HEK293 (cell line): ENCODE measurements at regions not wholly inside any gene's neighbourhood (a gene's known extent, or its start where the extent isn't known, plus 50 kb on each side); places are given as distances from the start of the nearest gene placed in this dataset.

Source experiments
- CTCF ChIA-PET: fragments of 350-600 bp; formaldehyde crosslinking; extraction: SDS; loops from one replicate; lab custom pipeline; 2021; ENCODE audit warnings: antibody characterized with exemption; lab: Yijun Ruan, JAX
- POLR2A ChIA-PET: fragments of 300-600 bp; formaldehyde crosslinking; extraction: SDS; loops from one replicate; lab custom pipeline; 2020; ENCODE audit warnings: antibody characterized with exemption, inconsistent platforms; lab: Yijun Ruan, JAX
- H3K27ac ChIP-seq: fragments of 200-500 bp; sonication (Bioruptor generic); 2 replicates; pipeline ENCODE4 v1.5.1; 2014; ENCODE audit warnings: low read depth, low read length, control low read depth, inconsistent platforms; ENCODE audit errors: extremely low read depth
- H3K36me3 ChIP-seq, 2 experiments: fragments of 200-500 bp in 1 of 2; sonication (Bioruptor generic) in 1 of 2; 1 replicate in 1 of 2; 2 replicates in 1 of 2; pipeline ENCODE4 v1.5.1; 2014 to 2017; ENCODE audit warnings: inconsistent platforms in 2 of 2, low read length in 2 of 2; ENCODE audit not compliant: control insufficient read depth in 2 of 2, insufficient read depth in 1 of 2
- H3K4me1 ChIP-seq: fragments of 200-500 bp; sonication (Bioruptor generic); 2 replicates; pipeline ENCODE4 v1.5.1; 2014; ENCODE audit warnings: mild to moderate bottlenecking, low read length, inconsistent platforms; ENCODE audit not compliant: control insufficient read depth, insufficient read depth
- H3K4me3 ChIP-seq: 2 replicates; pipeline ENCODE4 v1.5.1; 2011; ENCODE audit warnings: low read depth, mild to moderate bottlenecking, control low read depth, low read length, moderate library complexity
- H3K9me3 ChIP-seq: fragments of 200-500 bp; sonication (Bioruptor generic); 2 replicates; pipeline ENCODE4 v1.5.1; 2014; ENCODE audit warnings: low read depth, low read length, inconsistent platforms; ENCODE audit not compliant: control insufficient read depth, insufficient read depth
- BCL11A ChIP-seq: fragments of 450-650 bp; formaldehyde crosslinking; IDR thresholded peaks from 2 replicates; pipeline ENCODE4 v1.5.1; 2016; ENCODE audit warnings: low read depth, missing biosample characterization, missing genetic modification characterization
- IKZF3 ChIP-seq: fragments of 450-650 bp; IDR thresholded peaks from 2 replicates; pipeline ENCODE4 v1.5.0; 2018; ENCODE audit warnings: missing biosample characterization, mild to moderate bottlenecking, missing genetic modification characterization, moderate library complexity
- KLF9 ChIP-seq: fragments of 450-650 bp; formaldehyde crosslinking; IDR thresholded peaks from 2 replicates; pipeline ENCODE4 v1.5.1; 2016; ENCODE audit warnings: missing biosample characterization, missing genetic modification characterization, low read depth
- PRDM2 ChIP-seq: fragments of 450-650 bp; formaldehyde crosslinking; IDR thresholded peaks from 2 replicates; pipeline ENCODE4 v1.5.1; 2016; ENCODE audit warnings: missing biosample characterization, missing genetic modification characterization, borderline replicate concordance
- ZBTB48 ChIP-seq: fragments of 450-650 bp; formaldehyde crosslinking; IDR thresholded peaks from 2 replicates; pipeline ENCODE4 v1.5.1; 2016; ENCODE audit warnings: missing biosample characterization, missing genetic modification characterization
- ZFP69B ChIP-seq: fragments of 450-650 bp; formaldehyde crosslinking; IDR thresholded peaks from 2 replicates; pipeline ENCODE4 v1.5.1; 2016; ENCODE audit warnings: missing biosample characterization, missing genetic modification characterization
- ZNF157 ChIP-seq: fragments of 450-650 bp; formaldehyde crosslinking; IDR thresholded peaks from 2 replicates; pipeline ENCODE4 v1.5.1; 2016; ENCODE audit warnings: missing biosample characterization, missing genetic modification characterization
- ZNF202 ChIP-seq: fragments of 450-650 bp; formaldehyde crosslinking; IDR thresholded peaks from 2 replicates; pipeline ENCODE4 v1.5.1; 2016; ENCODE audit warnings: missing biosample characterization, missing genetic modification characterization, borderline replicate concordance
- ZNF248 ChIP-seq: fragments of 450-650 bp; formaldehyde crosslinking; IDR thresholded peaks from 2 replicates; pipeline ENCODE4 v1.5.1; 2017; ENCODE audit warnings: missing biosample characterization, missing genetic modification characterization
- ZNF280C ChIP-seq: fragments of 450-650 bp; formaldehyde crosslinking; IDR thresholded peaks from 2 replicates; pipeline ENCODE4 v1.5.1; 2016; ENCODE audit warnings: missing biosample characterization, missing genetic modification characterization
- ZNF302 ChIP-seq: fragments of 450-650 bp; formaldehyde crosslinking; IDR thresholded peaks from 2 replicates; pipeline ENCODE4 v1.5.1; 2016; ENCODE audit warnings: missing biosample characterization, missing genetic modification characterization, low read depth
- ZNF311 ChIP-seq: fragments of 450-650 bp; formaldehyde crosslinking; IDR thresholded peaks from 2 replicates; pipeline ENCODE4 v1.5.1; 2017; ENCODE audit warnings: missing biosample characterization, missing genetic modification characterization, borderline replicate concordance
- ZNF366 ChIP-seq: fragments of 450-650 bp; formaldehyde crosslinking; conservative IDR thresholded peaks from 2 replicates; pipeline ENCODE4 v1.5.1; 2016; ENCODE audit warnings: missing biosample characterization, missing genetic modification characterization
- ZNF394 ChIP-seq: fragments of 450-650 bp; formaldehyde crosslinking; IDR thresholded peaks from 2 replicates; pipeline ENCODE4 v1.5.1; 2016; ENCODE audit warnings: missing biosample characterization, missing genetic modification characterization, mild to moderate bottlenecking, moderate library complexity, borderline replicate concordance
- ZNF426 ChIP-seq: fragments of 450-650 bp; formaldehyde crosslinking; IDR thresholded peaks from 2 replicates; pipeline ENCODE4 v1.5.1; 2017; ENCODE audit warnings: missing biosample characterization, missing genetic modification characterization, mild to moderate bottlenecking, inconsistent platforms, moderate library complexity
- ZNF549 ChIP-seq: fragments of 450-650 bp; IDR thresholded peaks from 2 replicates; pipeline ENCODE4 v1.5.1; 2018; ENCODE audit warnings: missing biosample characterization, missing genetic modification characterization, mild to moderate bottlenecking, inconsistent platforms, moderate library complexity
- ZNF596 ChIP-seq: fragments of 450-650 bp; IDR thresholded peaks from 2 replicates; pipeline ENCODE4 v1.5.0; 2018; ENCODE audit warnings: missing biosample characterization, mild to moderate bottlenecking, missing genetic modification characterization, moderate library complexity
- ZNF629 ChIP-seq: fragments of 450-650 bp; formaldehyde crosslinking; IDR thresholded peaks from 2 replicates; pipeline ENCODE4 v1.5.1; 2017; ENCODE audit warnings: missing biosample characterization, missing genetic modification characterization
- ZNF830 ChIP-seq: fragments of 450-650 bp; IDR thresholded peaks from 2 replicates; pipeline ENCODE4 v1.5.0; 2018; ENCODE audit warnings: missing biosample characterization, missing genetic modification characterization, low read depth, mild to moderate bottlenecking, moderate library complexity
- ZSCAN30 ChIP-seq: fragments of 450-650 bp; IDR thresholded peaks from 2 replicates; pipeline ENCODE4 v1.5.1; 2018; ENCODE audit warnings: missing biosample characterization, mild to moderate bottlenecking, missing genetic modification characterization, moderate library complexity

- H3K4me3 ChIP-seq: no peak overlapping the region
- ChIA-PET POLR2A (no interaction called here), CTCF (no interaction called here)
- no peak overlapping the region for H3K27ac ChIP-seq
- no peaks in the 10 kb centered on the region for H3K36me3 ChIP-seq
- TF ChIP-seq ZNF311 (tag by site-specific recombination): no peak
- TF ChIP-seq ZNF394 (tag by site-specific recombination): no peak
- TF ChIP-seq KLF9 (tag by site-specific recombination): no peak
- H3K4me1 ChIP-seq: peaks cover 4% of the 10 kb centered on the region; the same call in 1 of the 2 replicates
- H3K9me3 ChIP-seq: no peaks in the 10 kb centered on the region
These were observed 369.6 kb upstream of the ADGRL2 start for GRCh38 chr1:81430955-81431623.

- Histone ChIP-seq H3K36me3 (no peaks in the 10 kb centered on the region), H3K9me3 (no peaks in the 10 kb centered on the region), H3K27ac (no peak overlapping the region), H3K4me3 (no peak overlapping the region), H3K4me1 (peaks cover 4% of the 10 kb centered on the region; the same call in 1 of the 2 replicates)
- CTCF ChIA-PET: interaction anchor here (0.9 kb wide), 1 partner anchor 17 kb away, joined by 3 read pairs; no protein-coding TSS in a partner anchor
- POLR2A ChIA-PET: no interaction called here
- TF ChIP-seq ZBTB48 (no peak), ZNF248 (no peak), ZNF596 (no peak), ZNF549 (tag by site-specific recombination) (no peak), ZNF280C (tag by site-specific recombination) (no peak), ZNF830 (no peak), ZNF366 (no peak), ZNF426 (tag by site-specific recombination) (no peak), ZNF157 (no peak)
These were observed 370.3 kb upstream of the ADGRL2 start for GRCh38 chr1:81430236-81430938.

GRCh38 chr1:81428998-81429397 is 371.7 kb upstream of the ADGRL2 start:
- Histone ChIP-seq H3K9me3 (no peaks in the 10 kb centered on the region), H3K27ac (no peak overlapping the region), H3K4me3 (no peak overlapping the region), H3K36me3 (no peaks in the 10 kb centered on the region), H3K4me1 (peaks cover 4% of the 10 kb centered on the region; the same call in 1 of the 2 replicates)
- CTCF ChIA-PET: interaction anchor here (0.6 to 0.9 kb wide), 2 partner anchors 14 to 45 kb away, joined by 3 read pairs; no protein-coding TSS in a partner anchor
- POLR2A ChIA-PET: interaction anchor here (0.5 kb wide), 1 partner anchor 1288 kb away, joined by 3 read pairs; no protein-coding TSS in a partner anchor
- TF ChIP-seq ZNF302 (tag by site-specific recombination) (no peak), IKZF3 (tag by site-specific recombination) (no peak), BCL11A (tag by site-specific recombination) (no peak), ZFP69B (tag by site-specific recombination) (no peak), ZSCAN30 (tag by site-specific recombination) (no peak), ZNF202 (no peak), PRDM2 (tag by site-specific recombination) (no peak), ZNF629 (tag by site-specific recombination) (no peak)
